HG02763 (cell line): ENCODE measurements at regions not wholly inside any gene's neighbourhood (a gene's known extent, or its start where the extent isn't known, plus 50 kb on each side); places are given as distances from the start of the nearest gene placed in this dataset.
"Not testable (repeated sequence)": the region's sequence is repeated elsewhere in the genome, so short reads cannot be mapped to it uniquely, and the experiment has no call there.

Experiments used
- ATAC-seq: cut with Tn5 transposase; IDR thresholded peaks from one replicate; pipeline ENCODE4 v1.9.1; 2021; ENCODE audit warnings: mild to moderate bottlenecking, moderate library complexity; ENCODE audit not compliant: unreplicated experiment

DNA sequence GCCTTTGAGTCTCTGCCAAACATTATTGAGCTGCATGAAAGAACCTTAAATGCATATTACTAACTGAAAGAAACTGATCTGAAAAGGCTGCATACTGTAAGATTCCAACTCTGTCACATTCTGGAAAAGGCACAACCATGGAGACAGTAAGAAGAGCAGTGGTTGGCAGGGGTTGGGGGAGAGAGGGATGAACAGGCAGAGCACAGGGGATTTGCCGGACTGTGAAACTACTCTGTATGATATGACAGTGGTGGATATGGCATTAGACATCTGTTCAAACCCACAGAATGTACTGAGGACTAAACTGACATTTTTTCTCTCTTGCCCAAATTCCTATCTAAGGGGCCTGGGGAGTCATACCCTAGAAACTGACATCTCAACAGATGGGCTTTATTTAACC is 138.4 kb downstream of the KCNJ12 start:
- not testable (repeated sequence) for ATAC-seq

DNA sequence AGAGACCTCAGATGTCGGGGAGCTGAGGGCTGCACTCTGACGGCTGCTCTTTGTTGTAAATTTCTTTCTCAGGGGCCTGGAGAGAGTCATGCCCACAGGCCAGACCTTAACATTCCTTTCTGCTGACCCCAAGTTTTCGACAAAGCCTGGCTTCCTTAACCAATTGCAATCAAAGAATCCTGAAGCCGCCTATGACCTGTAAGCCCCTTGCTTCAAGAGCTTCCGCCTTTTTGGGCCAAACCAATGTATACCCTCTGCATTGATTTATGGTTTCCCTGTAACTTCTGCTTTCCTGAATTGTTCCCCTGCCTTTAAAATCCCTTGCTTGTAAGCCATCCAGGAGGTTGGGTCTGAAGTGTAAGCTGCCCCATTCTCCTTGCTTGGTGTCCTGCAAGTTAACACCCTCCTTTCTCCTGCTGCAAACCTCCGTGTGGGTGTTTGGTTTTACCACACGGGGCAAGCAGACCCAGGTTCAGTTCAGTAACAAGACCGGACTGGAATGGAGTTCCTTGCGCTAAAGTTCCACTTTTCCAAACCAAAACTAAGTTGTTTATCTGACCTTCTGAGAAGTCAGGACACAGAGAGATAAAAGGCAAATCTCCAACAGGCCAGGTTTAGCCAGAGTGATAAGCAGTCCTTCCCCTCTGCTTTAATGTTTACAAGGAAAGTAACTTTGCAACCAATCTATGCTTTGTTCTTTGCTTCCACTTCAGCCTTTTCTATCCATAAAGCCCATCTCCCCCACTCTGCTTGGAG is 141.6 kb downstream of the KCNJ12 start:
- no peak for ATAC-seq

DNA sequence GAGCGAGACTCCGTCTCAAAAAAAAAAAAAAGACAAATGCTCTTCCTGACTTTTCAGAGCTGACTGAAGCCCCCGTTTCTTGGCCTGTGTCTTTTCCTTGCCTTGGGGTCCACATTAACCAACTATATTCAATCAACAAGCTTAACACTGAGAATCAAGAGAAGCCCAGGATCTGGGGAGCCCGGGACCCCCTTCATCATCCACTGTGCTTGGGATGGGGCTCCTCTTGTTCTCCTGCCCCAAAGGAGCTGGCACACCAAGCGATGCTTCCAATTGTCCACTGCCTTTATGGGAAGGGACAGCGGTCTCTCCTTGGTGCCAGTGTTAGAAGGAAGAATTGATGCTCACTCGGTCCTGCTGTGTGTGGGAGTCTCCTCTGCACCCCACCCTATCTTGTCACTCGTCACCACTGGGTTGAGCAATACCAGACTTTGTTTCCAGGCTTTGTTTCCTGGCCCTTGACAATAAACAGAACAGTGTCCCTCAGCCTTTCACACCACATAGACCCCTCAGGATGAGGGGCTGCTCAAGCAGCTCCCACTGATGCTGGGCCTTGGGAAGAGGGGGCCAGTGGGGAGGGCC is 146.7 kb downstream of the KCNJ12 start:
- no peak for ATAC-seq

DNA sequence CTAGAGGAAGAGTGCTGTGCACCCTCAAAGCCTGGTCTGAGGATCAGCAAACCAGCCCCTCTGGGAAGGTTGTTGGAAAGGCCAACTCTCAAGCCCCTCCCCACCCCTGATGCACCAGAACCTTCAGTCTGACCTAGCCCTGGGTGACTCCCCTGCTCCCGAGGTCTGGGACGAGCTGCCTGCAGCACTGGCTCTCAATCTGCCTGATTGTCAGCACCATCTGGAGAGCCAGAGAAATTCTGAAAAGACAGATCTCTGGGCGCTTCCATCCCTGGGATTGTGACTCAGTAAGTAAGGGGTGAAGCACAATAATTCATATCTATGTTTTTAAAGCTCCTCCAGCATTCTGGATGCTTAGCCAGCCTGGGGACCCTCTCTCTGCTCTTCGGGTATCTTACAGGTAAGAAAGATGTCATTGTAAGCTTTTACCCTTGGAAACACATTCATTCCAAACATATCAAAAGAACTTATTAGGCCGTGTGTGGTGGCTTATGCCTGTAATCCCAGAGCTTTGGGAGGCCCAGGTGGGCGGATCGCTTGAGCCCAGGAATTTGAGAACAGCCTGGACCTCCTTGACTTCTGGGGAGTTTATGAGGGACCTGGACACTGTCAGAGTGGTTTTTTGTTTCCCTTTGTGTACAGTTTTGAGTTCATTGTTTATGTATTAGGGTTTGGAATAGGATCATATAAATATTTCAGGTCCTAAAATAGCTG is 147.5 kb downstream of the KCNJ12 start:
- no peak for ATAC-seq

DNA sequence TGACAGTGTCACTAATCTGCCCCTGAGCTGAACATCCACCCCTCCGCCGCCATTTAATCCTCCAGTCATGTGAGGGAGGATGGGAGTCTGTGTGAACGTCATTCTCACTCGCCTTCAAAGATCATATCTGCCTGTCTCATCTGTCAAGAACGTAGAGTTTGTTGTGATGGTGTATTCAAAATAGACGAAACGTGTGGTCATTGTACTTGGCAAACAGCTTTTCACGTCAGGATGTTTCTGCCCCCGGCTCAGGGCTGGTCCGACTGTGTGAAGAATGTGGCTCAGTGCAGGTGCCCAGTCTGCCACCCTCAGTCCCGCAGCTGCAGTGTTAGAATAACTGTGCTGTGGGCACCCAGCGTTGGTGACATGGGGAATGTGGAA is 148.0 kb downstream of the KCNJ12 start:
- no peak for ATAC-seq

DNA sequence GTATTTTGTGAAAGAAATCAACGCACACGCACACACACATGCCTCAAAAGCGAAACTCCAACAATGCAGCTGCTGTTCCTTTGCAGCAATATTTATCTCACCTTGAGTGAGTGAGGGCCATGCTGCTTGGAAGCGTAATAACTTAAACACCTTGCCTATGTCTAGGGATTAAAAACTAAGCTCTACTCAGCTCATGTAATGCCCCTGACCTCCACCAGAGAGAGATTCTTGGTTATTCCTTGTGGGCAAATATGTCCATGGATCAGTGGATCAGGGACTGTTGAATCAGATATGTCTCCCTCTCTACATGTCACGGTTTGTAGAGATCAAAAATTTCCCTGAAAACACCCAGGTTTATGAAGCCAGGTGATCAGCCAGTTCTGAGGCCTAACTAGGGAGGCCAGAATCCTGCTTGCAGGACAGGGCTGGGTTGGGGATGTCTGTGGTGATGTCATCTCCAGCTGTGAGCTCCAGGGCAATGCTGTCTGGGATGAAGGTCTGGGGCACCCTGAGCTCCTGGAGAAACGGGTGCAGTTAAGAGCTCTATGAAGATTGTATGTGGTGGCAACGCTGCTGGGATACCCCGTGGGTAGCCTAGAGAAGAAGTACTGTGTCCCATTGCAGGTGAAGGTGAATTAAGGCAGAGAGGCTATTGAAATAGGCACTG is 149.4 kb downstream of the KCNJ12 start:
- no peak for ATAC-seq

DNA sequence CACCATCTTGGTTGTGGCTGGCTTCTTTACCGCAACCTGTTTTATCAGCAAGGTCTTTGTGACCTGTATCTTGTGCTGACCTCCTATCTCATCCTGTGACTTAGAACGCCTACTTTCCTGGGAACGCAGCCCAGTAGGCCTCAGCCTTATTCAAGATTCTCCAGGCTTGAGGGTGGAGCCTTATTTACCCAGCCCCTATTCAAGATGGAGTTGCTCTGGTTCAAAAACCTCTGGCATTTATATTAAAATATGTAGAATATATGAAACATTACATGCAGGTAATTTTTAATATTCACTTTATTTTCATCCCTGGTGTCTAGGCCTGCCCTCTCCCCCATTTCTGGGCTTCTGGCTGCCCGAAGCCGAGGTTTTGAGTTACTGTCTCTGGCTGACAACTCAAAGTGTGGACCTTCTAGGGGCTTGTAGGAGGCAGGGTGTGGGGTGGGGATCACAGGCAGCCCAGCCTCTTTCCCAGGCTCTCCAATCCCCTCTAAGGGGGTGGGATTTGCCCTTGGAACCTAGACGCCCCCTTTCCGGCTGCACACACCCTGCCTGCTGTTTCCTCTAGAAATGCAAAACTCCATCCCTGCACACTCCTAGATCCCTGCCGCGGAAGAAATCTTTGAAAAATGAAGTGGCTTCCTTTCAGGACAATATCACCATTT is 152.0 kb downstream of the KCNJ12 start:
- ATAC-seq: no peak

DNA sequence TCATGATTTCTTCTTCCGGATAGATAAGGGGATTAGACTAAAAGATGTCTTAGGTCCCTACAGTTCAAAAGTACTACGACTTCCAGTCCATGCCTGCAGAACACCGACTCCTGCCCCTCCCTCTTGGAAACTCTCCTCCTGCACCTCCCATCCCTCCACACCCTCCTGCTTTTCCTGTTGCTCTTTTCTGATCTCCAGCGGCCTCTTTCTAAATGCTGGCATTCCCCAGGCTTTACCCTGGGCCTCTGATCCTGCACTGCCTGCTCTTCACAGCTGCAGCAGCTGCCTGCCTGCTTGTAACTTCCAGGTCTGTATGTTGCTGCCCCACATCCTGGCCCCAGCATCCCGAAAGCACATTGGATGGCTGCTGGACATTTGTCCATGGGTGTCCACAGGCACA is 154.2 kb downstream of the KCNJ12 start:
- no peak for ATAC-seq

DNA sequence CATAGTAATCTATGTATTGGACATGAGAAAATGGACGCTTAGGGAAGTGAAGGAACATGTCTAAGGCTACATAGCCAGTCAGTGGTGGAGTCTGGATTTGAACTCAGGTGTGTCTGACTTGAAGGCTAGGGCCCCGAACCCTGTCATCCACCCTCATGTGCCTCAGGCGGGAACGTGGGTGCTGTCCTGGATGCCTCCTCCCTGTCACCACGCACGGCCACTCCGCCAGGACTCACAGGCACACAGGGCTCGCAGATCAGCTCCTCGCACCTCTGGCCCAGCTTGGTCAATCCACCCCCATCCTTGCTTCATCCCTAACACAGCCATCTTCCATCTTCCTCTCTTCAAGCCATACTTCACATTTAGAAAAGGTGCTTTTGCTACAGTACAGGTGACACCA is 154.7 kb downstream of the KCNJ12 start:
- no peak for ATAC-seq

DNA sequence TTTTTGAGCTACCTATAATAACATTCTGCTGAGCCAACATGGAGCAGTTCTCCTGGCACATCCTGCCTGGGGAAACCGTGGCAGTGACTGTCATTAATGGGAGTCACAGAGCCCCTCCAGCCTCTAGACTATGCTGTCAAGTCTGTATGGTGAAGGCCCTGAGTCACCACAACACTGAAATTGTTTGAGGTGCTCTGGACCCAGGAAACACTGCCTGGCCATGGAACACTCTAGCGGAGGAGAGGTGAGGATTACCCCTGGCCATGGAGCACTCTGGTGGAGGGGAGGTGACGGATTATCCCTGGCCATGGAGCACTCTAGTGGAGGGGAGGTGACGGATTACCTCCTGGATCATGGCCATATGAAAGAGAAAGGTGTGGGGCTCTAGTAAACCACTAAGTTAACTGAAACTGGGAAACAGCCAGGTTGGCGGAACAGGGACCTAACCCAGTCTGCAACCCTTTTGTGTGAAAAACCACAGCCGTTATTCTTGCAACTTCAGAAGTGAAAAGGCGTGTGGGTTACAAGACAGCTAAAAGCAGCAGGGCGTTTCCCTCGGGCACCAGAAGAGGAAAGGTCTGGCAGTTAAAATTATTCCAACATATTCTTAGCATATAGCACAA is 156.7 kb downstream of the KCNJ12 start:
- ATAC-seq: no peak

DNA sequence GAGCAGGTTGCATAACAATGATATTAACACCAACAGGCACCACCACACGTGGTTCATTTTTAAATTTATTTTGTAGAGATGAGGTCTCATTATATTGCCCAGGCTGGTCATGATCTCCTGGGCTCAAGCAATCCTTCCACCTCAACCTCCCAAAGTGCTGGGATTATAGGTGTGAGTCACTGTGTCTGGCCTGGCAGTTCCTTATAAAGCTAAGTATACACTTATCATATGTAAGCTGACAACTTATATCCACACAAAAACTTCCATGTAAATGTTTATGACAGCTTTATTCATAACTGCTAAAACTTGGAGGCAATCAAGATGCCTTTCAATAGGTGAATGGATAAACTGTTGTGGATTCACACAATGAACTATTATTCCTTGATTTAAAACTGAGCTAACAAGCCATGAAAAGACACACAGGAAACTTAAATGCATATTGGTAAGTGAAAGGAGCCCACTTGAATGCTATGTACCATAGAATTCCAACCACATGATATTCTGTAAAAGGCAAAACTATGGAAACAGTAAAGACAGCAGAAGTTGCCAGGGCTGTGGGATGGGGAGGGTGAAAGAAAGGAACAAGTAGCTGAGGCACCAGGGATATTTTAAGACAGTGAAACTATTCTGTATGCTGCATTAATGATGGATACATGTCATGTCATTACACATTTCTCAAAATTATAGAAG is 156.5 kb upstream of the KCNJ18 start:
- no peak for ATAC-seq

DNA sequence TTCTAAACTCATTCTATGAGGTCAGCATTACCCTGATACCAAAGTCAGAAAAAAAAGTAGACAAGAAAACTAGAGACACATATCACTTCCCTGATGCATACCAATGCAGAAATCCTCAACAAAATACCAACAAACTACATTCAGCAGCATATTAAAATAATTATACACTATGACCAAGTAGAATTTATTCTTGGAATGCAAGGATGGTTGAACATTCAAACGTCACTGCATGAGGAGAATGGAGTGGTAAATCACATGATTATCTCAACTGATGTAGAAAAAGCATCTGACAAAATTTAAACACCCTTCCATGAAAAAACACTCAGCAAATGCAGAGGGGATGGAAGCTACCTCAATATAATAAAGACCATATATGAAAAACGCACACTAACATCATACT is 155.0 kb upstream of the KCNJ18 start:
- no peak for ATAC-seq

DNA sequence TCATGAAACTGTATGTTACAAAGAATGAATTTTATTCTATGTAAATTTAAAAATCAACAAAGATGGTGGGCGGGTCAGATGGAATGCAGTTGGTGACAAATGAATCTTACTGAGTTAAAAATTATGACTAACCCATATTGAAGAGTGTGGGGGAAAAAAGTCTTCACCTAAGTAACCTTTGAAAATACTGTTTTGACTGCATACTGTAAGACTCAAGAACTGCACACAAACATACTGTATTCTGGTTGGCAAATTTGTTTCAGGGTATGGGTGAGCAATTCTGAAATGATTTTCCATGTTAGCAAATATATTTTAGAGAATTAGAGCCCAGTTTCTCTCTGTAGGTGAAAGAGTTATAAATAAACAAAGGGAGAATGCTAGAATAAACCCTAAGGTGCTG is 153.7 kb upstream of the KCNJ18 start:
- no peak for ATAC-seq

DNA sequence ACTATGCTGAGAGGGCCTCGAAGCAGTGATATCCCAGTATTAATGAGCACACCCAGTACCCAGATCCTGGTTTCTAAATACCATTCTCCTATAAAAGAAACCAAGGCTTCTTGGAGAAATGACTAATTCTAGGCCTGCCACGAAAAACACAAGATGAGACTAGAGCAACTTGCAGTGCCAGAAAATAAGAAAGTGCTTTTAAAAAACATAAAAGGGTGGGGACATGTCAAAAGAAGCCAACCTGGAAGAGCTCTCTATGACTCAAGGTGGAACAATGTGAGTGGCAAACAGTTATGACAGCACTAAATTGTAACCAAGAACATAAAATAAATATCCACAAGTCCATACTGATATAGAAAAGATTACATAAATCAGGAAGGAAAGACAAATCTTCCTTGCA is 153.2 kb upstream of the KCNJ18 start:
- ATAC-seq: no peak

DNA sequence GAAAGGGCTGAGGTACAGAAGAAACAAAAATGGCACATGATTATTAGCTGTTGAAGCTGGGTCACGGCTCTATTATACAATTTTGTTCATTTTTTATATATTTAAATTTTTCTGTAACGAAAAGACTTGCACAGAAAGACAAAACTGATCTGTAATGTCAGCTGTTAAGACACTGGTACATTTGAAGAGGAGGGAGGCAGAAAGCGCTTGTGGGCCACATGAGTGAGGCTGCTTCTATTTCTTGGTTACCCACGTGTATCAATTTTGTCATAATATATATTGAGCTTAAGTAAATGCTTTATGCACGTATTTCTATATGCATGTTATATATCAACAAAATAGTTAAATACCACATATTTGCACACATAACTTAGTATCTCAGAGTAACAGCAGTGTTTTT is 151.8 kb upstream of the KCNJ18 start:
- ATAC-seq: no peak

DNA sequence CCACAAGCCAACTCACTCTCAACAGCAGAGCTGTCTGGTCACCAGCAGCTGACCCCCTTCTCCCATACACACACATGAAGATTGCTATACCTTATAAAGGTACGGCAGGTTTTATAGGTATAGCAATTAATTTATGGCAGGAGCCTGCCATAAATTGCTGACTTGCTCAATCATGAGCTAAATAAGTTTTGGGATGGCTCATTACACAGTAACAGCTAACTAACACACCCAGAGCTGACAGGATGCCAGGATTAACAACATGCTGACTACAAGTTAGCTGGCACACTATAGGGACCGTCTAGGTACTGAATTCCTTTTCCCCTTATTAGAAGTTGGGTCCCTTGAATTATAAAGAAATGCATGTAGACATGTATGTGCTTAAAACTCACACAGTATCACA is 150.3 kb upstream of the KCNJ18 start:
- ATAC-seq: no peak

DNA sequence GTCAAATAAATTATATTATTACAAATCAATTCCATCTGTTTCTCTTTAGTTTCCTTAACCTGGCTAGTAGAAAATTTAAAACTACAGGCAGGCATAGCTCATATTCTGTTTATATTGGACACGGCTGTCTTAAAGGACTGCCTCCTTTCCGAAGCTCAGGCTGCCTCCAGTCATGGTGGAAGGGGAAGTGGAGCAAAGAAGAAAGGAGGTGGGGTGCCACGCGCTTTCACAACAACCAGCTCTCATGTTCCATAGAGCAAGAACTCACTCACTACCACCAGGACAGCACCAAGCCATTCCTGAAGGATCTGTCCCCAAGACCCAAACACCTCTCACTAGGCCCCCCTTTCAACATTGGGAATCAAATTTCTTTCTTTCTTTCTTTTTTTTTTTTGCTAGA is 149.3 kb upstream of the KCNJ18 start:
- no peak for ATAC-seq

DNA sequence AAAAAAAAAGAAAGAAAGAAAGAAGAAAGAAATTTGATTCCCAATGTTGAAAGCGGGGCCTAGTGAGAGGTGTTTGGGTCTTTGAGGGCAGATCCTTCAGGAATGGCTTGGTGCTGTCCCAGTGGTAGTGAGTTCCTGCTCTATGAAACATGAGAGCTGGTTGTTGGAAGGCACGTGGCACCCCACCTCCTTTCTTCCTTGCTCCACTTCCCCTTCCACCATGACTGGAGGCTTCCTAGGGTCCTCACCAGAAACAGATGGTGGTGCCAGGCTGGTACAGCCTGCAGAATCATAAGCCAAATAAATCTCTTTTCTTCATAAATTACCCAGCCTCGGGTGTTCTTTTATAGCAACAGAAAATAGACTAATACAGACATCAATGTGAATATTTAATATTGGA is 147.3 kb upstream of the KCNJ18 start:
- ATAC-seq: no peak

DNA sequence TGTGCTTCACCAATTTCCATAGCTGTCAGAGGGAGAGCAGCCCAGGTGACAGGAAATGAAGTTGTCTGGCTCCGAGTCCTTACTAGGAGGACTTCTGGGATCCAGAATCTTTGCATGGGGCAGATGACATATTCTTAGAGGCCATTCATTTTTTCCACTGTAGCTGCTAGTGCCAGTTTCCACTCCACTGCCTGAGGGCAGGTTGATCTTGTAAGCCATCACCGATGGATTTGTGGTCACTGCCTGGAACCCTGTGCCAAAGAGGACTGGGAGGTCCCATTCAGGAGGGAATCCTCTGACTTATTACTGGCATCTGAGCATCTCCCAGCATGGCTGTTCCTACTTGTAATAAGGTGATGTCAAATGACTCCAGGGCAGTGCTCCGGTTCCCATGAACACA is 144.1 kb upstream of the KCNJ18 start:
- no peak for ATAC-seq

DNA sequence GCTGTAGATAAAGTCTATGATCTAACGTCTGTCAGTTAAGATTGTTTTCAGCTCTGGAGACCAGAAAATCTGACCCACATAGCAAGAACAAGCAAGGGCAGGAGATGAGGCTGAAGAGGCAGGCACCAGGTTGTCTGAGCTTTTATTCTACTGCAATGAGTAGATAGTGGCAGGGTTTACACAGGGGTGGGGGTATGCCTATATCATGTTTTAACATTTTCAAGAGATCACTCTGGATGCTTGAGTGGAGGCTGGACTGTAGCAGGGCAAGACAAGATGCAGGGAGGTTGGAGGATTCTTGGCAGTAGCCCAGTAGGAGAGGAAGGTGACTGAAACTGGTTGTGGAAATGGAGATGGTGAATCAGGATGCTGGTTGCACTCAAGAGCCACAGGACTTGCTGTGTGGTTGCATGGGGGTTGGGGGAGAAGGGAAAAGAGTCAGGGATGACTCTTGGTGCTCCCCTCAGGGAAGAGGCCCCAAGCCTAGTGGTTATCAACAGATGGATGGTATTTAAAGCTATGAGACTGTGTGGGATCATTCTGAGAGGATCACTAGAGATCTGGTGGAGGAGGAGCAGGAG is 143.1 kb upstream of the KCNJ18 start:
- ATAC-seq: no peak
